ENCODE measurements at regions not wholly inside any gene's neighbourhood (a gene's known extent, or its start where the extent isn't known, plus 50 kb on each side); places are given as distances from the start of the nearest gene placed in this dataset.

DNA sequence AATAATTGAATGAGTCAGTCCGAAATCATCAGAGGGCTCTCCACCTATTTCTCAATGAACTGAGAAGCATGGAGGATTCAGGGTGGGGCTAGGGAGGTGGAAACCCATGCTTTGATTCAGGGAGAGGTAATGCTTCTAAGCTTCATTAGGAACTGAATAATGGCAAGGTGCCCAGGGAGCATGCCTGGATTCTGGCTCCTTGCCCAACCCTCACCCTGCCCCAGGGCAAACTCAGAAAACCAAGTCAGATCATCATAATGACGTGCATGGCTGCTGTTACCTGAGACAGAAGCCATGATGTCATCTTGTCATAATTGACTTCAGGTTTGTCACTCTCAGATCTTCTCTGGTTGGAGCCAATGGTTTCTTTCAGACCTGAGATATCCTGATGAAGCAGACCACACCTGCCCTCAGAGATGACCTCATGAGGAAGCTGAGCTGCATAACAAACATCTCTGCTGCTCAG lies 199.6 kb downstream of the SYK start:
- intact Hi-C loops (cut with micrococcal nuclease): no loop called here
- no peak overlapping the region for H3K4me2 ChIP-seq (replicated peaks; ENCODE audit: low read depth, low read length, poor library complexity, severe bottlenecking)

DNA sequence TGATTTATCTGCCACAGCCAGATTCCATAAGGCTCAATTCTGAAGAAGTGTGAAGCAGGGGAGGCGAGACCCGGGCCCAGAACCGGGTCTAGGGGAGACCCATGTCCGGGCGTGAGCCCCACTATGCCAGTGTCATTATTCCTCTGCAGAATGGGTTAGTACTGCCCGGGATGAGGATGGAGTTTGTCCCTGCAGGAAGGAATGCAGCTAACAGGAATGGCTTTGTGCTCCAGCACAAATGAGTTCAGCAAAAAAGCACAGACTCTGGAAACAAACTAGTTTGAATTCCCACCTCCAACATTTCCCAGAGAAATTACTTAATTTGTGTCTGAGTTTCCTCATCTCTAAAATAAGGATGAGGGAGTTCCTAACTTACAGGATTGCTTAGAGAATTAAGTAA lies 202.9 kb downstream of the SYK start:
- POLR2A ChIA-PET: no interaction called here
- CTCF ChIA-PET: no interaction called here
- ATAC-seq (ENCODE audit: low read depth) (no peak), DNase-seq (no peak)
- Histone ChIP-seq H3K79me2 (ENCODE audit: control insufficient read depth, insufficient read depth, low read length) (no peaks in the 10 kb centered on the region), H3K4me2 (replicated peaks; ENCODE audit: low read depth, low read length, poor library complexity, severe bottlenecking) (no peak overlapping the region), H3K4me1 (ENCODE audit: control insufficient read depth in 2 of 2, insufficient read depth in 2 of 2, low read length in 2 of 2) (no peaks in the 10 kb centered on the region), H3K9ac (ENCODE audit: low read length) (no peak overlapping the region), H3K9me3 (ENCODE audit: control extremely low read depth in 1 of 3, control insufficient read depth in 2 of 3, insufficient read depth in 1 of 3, low read length in 2 of 3) (no peaks in the 10 kb centered on the region), H3K27ac (ENCODE audit: low read length in 2 of 2) (no peak overlapping the region), H3K27me3 (replicated peaks in 1 of 4; ENCODE audit: control extremely low read depth in 1 of 4, control insufficient read depth in 3 of 4, insufficient read depth in 4 of 4, low read length in 3 of 4) (no peaks in the 10 kb centered on the region), H2AFZ (ENCODE audit: insufficient read depth, low read depth, low read length, poor library complexity, severe bottlenecking) (no peak overlapping the region), H3K4me3 (ENCODE audit: control extremely low read depth in 1 of 5, extremely low read depth in 1 of 5, insufficient read depth in 1 of 5, low read depth in 2 of 5, low read length in 4 of 5) (no peak overlapping the region), H4K20me1 (ENCODE audit: control insufficient read depth, insufficient read depth, low read length, poor library complexity, severe bottlenecking) (no peaks in the 10 kb centered on the region), H3K36me3 (replicated peaks in 1 of 2; ENCODE audit: control extremely low read depth in 1 of 2, control insufficient read depth in 1 of 2, extremely low read depth in 1 of 2, insufficient read depth in 2 of 2, low read length in 1 of 2) (no peaks in the 10 kb centered on the region)
- no peaks in the 10 kb centered on the region for H3K9me3 Mint-ChIP-seq (ENCODE audit: insufficient read depth)
- H3K4me3 Mint-ChIP-seq: no peak overlapping the region
- TF ChIP-seq EZH2 (IDR thresholded peaks at IDR 0.05; ENCODE audit: borderline replicate concordance, insufficient read depth, low read depth, low read length, poor library complexity, severe bottlenecking): no peak
- TF ChIP-seq, protein P1, sequence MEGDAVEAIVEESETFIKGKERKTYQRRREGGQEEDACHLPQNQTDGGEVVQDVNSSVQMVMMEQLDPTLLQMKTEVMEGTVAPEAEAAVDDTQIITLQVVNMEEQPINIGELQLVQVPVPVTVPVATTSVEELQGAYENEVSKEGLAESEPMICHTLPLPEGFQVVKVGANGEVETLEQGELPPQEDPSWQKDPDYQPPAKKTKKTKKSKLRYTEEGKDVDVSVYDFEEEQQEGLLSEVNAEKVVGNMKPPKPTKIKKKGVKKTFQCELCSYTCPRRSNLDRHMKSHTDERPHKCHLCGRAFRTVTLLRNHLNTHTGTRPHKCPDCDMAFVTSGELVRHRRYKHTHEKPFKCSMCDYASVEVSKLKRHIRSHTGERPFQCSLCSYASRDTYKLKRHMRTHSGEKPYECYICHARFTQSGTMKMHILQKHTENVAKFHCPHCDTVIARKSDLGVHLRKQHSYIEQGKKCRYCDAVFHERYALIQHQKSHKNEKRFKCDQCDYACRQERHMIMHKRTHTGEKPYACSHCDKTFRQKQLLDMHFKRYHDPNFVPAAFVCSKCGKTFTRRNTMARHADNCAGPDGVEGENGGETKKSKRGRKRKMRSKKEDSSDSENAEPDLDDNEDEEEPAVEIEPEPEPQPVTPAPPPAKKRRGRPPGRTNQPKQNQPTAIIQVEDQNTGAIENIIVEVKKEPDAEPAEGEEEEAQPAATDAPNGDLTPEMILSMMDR (IDR thresholded peaks at IDR 0.05): no peak
- intact Hi-C loops (cut with micrococcal nuclease): no loop called here
- 97% methylated on average over 6 of the region's 6 CpGs for WGBS (ENCODE audit: insufficient coverage)
- no peaks in the 10 kb centered on the region for H3K4me1 Mint-ChIP-seq
- H3K27me3 Mint-ChIP-seq: peaks cover 8% of the 10 kb centered on the region
- no peak overlapping the region for H3K27ac Mint-ChIP-seq

More for the DNA sequence above, 199.6 kb downstream of the SYK start:
- no peaks in the 10 kb centered on the region for H3K4me1 ChIP-seq (ENCODE audit: control insufficient read depth in 2 of 2, insufficient read depth in 2 of 2, low read length in 2 of 2)
- H3K4me1 Mint-ChIP-seq: no peaks in the 10 kb centered on the region
- 53% methylated on average over 1 of the region's 2 CpGs for WGBS (ENCODE audit: insufficient coverage)
- no peak overlapping the region for H3K4me3 ChIP-seq (ENCODE audit: control extremely low read depth in 1 of 5, extremely low read depth in 1 of 5, insufficient read depth in 1 of 5, low read depth in 2 of 5, low read length in 4 of 5)
- no peaks in the 10 kb centered on the region for H4K20me1 ChIP-seq (ENCODE audit: control insufficient read depth, insufficient read depth, low read length, poor library complexity, severe bottlenecking)
- H3K27ac Mint-ChIP-seq: no peak overlapping the region
- H3K27ac ChIP-seq (ENCODE audit: low read length in 2 of 2): no peak overlapping the region
- no peaks in the 10 kb centered on the region for H3K36me3 ChIP-seq (replicated peaks in 1 of 2; ENCODE audit: control extremely low read depth in 1 of 2, control insufficient read depth in 1 of 2, extremely low read depth in 1 of 2, insufficient read depth in 2 of 2, low read length in 1 of 2)
- no peak overlapping the region for H3K4me3 Mint-ChIP-seq
- H3K9me3 ChIP-seq (ENCODE audit: control extremely low read depth in 1 of 3, control insufficient read depth in 2 of 3, insufficient read depth in 1 of 3, low read length in 2 of 3): no peaks in the 10 kb centered on the region
- ChIA-PET POLR2A (no interaction called here), CTCF (no interaction called here)
- TF ChIP-seq, protein P1 (IDR thresholded peaks at IDR 0.05): no peak
- TF ChIP-seq EZH2 (IDR thresholded peaks at IDR 0.05; ENCODE audit: borderline replicate concordance, insufficient read depth, low read depth, low read length, poor library complexity, severe bottlenecking): no peak
- H3K27me3 Mint-ChIP-seq: peaks cover 14% of the 10 kb centered on the region
- no peak overlapping the region for H3K9ac ChIP-seq (ENCODE audit: low read length)
- H3K79me2 ChIP-seq (ENCODE audit: control insufficient read depth, insufficient read depth, low read length): no peaks in the 10 kb centered on the region
- DNase-seq: no peak
- H3K9me3 Mint-ChIP-seq (ENCODE audit: insufficient read depth): no peaks in the 10 kb centered on the region
- H3K27me3 ChIP-seq (replicated peaks in 1 of 4; ENCODE audit: control extremely low read depth in 1 of 4, control insufficient read depth in 3 of 4, insufficient read depth in 4 of 4, low read length in 3 of 4): no peaks in the 10 kb centered on the region
- ATAC-seq (ENCODE audit: low read depth): no peak
- no peak overlapping the region for H2AFZ ChIP-seq (ENCODE audit: insufficient read depth, low read depth, low read length, poor library complexity, severe bottlenecking)
